Tibial nerve (tissue), 4 donors: ENCODE measurements at regions not wholly inside any gene's neighbourhood (a gene's known extent, or its start where the extent isn't known, plus 50 kb on each side); places are given as distances from the start of the nearest gene placed in this dataset.

Source experiments
- DNase-seq, 2 donors: peaks; one replicate each; pipeline ENCODE4 v3.0.0-alpha.2; 2019; ENCODE audit warnings: low spot score in 2 of 2
- H3K27ac ChIP-seq, 4 donors: fragments of 200-600 bp; sonication (generic) in 3 of 4; one replicate each; pipeline ENCODE4 v1.5.1; 2017 to 2019; ENCODE audit warnings: mild to moderate bottlenecking in 1 of 4
- H3K27me3 ChIP-seq, 2 donors: fragments of 200-600 bp; sonication (generic) in 1 of 2; one replicate each; pipeline versions ENCODE4 v1.5.1 to v1.6.0; 2017 to 2019
- H3K36me3 ChIP-seq, 3 donors: fragments of 200-600 bp; sonication (generic); one replicate each; pipeline ENCODE4 v1.5.1; 2018 to 2019
- H3K4me1 ChIP-seq, 4 donors: fragments of 200-600 bp; sonication (generic) in 3 of 4; one replicate each; pipeline ENCODE4 v1.5.1; 2017 to 2019
- H3K4me3 ChIP-seq, 4 donors: fragments of 200-600 bp; sonication (generic) in 3 of 4; one replicate each; pipeline ENCODE4 v1.5.1; 2017 to 2019; ENCODE audit warnings: mild to moderate bottlenecking in 1 of 4, moderate library complexity in 1 of 4
- H3K9me3 ChIP-seq, 4 donors: fragments of 200-600 bp; sonication (generic) in 3 of 4; one replicate each; pipeline ENCODE4 v1.5.1; 2017 to 2019
- EP300 ChIP-seq, 2 donors: sonication (generic); formaldehyde crosslinking; IDR thresholded peaks; one replicate each; pipeline ENCODE4 v1.6.1; 2017; ENCODE audit warnings: antibody characterized with exemption in 2 of 2, mild to moderate bottlenecking in 1 of 2
- POLR2A ChIP-seq, 2 donors: fragments of 450-650 bp; IDR thresholded peaks; one replicate each; pipeline ENCODE4 v1.6.1; 2017; ENCODE audit warnings: antibody characterized with exemption in 2 of 2, mild to moderate bottlenecking in 2 of 2, moderate library complexity in 2 of 2
- WGBS, 2 donors: methylation state at CpG; one replicate each; pipeline ENCODE4 v1.1.5; 2018; 5-methylcytosine and 5-hydroxymethylcytosine counted together
- TF ChIP-seq, protein P1 (sequence below), 5 experiments: fragments of 200-600 bp in 3 of 5; fragments of 450-650 bp in 2 of 5; sonication (generic) in 3 of 5; IDR thresholded peaks; one replicate each; pipeline ENCODE4 v1.5.1; 2016 to 2019; ENCODE audit warnings: antibody characterized with exemption in 5 of 5, mild to moderate bottlenecking in 3 of 5, moderate library complexity in 2 of 5

- no peak for DNase-seq
- no peaks in the 10 kb centered on the region for H3K9me3 ChIP-seq
- no peaks in the 10 kb centered on the region for H3K27me3 ChIP-seq
- H3K4me3 ChIP-seq, result no peak overlapping the region
- no peaks in the 10 kb centered on the region for H3K36me3 ChIP-seq
- no peaks in the 10 kb centered on the region for H3K4me1 ChIP-seq
- TF ChIP-seq, protein P1, sequence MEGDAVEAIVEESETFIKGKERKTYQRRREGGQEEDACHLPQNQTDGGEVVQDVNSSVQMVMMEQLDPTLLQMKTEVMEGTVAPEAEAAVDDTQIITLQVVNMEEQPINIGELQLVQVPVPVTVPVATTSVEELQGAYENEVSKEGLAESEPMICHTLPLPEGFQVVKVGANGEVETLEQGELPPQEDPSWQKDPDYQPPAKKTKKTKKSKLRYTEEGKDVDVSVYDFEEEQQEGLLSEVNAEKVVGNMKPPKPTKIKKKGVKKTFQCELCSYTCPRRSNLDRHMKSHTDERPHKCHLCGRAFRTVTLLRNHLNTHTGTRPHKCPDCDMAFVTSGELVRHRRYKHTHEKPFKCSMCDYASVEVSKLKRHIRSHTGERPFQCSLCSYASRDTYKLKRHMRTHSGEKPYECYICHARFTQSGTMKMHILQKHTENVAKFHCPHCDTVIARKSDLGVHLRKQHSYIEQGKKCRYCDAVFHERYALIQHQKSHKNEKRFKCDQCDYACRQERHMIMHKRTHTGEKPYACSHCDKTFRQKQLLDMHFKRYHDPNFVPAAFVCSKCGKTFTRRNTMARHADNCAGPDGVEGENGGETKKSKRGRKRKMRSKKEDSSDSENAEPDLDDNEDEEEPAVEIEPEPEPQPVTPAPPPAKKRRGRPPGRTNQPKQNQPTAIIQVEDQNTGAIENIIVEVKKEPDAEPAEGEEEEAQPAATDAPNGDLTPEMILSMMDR (IDR thresholded peaks at IDR 0.05), result no peak
- TF ChIP-seq EP300 (IDR thresholded peaks at IDR 0.05) (no peak), POLR2A (IDR thresholded peaks at IDR 0.05) (no peak)
- 92 to 96% methylated on average over 2 of the region's 2 CpGs for WGBS, 2 donors
- H3K27ac ChIP-seq, result no peak overlapping the region
Measured at GRCh38 chr5:106595864-106596263, 1074.9 kb downstream of the EFNA5 start.

- H3K27ac ChIP-seq, result no peak overlapping the region
- no peaks in the 10 kb centered on the region for H3K36me3 ChIP-seq
- H3K4me1 ChIP-seq, result no peaks in the 10 kb centered on the region
- H3K4me3 ChIP-seq, result no peak overlapping the region
- 79 to 86% methylated on average over 10 of the region's 10 CpGs for WGBS, 2 donors
- DNase-seq, result no peak
- H3K27me3 ChIP-seq, result no peaks in the 10 kb centered on the region
- H3K9me3 ChIP-seq, result no peaks in the 10 kb centered on the region
- no peak for TF ChIP-seq EP300 (IDR thresholded peaks at IDR 0.05)
- TF ChIP-seq, protein P1 (IDR thresholded peaks at IDR 0.05), result no peak
Measured at GRCh38 chr5:106584268-106584667, 1086.5 kb downstream of the EFNA5 start.

- Histone ChIP-seq H3K4me3 (no peak overlapping the region), H3K27ac (no peak overlapping the region), H3K27me3 (no peaks in the 10 kb centered on the region), H3K36me3 (no peaks in the 10 kb centered on the region), H3K4me1 (no peaks in the 10 kb centered on the region), H3K9me3 (no peaks in the 10 kb centered on the region)
- no peak for DNase-seq
- 94 to 97% methylated on average over 2 of the region's 2 CpGs for WGBS, 2 donors
- TF ChIP-seq, protein P1 (IDR thresholded peaks at IDR 0.05), result no peak
- TF ChIP-seq EP300 (IDR thresholded peaks at IDR 0.05) (no peak), POLR2A (IDR thresholded peaks at IDR 0.05) (no peak)
Measured at GRCh38 chr5:106578736-106579135, 1092.0 kb downstream of the EFNA5 start.

DNA sequence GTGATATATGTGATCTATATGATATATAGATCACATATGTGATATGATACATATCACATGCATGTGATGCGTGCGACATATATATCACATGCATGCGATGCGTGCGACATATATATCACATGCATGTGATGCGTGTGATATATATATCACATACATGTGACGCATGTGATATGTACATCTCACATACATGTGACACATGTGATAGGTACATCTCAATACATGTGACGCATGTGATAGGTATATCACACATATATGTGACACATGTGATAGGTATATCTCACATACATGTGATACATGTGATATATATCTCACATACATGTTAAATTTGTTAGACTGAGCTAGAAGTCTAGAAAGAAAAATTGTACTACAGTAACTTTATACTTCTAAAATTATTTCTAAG is 1095.9 kb downstream of the EFNA5 start:
- Histone ChIP-seq H3K36me3 (no peaks in the 10 kb centered on the region), H3K27me3 (no peaks in the 10 kb centered on the region), H3K4me3 (no peak overlapping the region), H3K9me3 (no peaks in the 10 kb centered on the region), H3K4me1 (no peaks in the 10 kb centered on the region), H3K27ac (no peak overlapping the region)
- no peak for DNase-seq
- TF ChIP-seq EP300 (IDR thresholded peaks at IDR 0.05), result no peak
- TF ChIP-seq, protein P1 (IDR thresholded peaks at IDR 0.05), result no peak
- TF ChIP-seq POLR2A (IDR thresholded peaks at IDR 0.05), result no peak
- WGBS, 2 donors, result 96 to 98% methylated on average over 8 of the region's 8 CpGs

GRCh38 chr5:106566031-106566430 is 1104.7 kb downstream of the EFNA5 start:
- Histone ChIP-seq H3K27me3 (no peaks in the 10 kb centered on the region), H3K9me3 (no peaks in the 10 kb centered on the region), H3K36me3 (no peaks in the 10 kb centered on the region), H3K4me1 (no peaks in the 10 kb centered on the region), H3K4me3 (no peak overlapping the region), H3K27ac (no peak overlapping the region)
- TF ChIP-seq, protein P1 (IDR thresholded peaks at IDR 0.05), result no peak
- TF ChIP-seq POLR2A (IDR thresholded peaks at IDR 0.05) (no peak), EP300 (IDR thresholded peaks at IDR 0.05) (no peak)
- no peak for DNase-seq
- 93 to 96% methylated on average over 4 of the region's 4 CpGs for WGBS, 2 donors
